Renal pelvis (tissue), 1 donor: ENCODE measurements at regions not wholly inside any gene's neighbourhood (a gene's known extent, or its start where the extent isn't known, plus 50 kb on each side); places are given as distances from the start of the nearest gene placed in this dataset.
"Not testable (repeated sequence)": the region's sequence is repeated elsewhere in the genome, so short reads cannot be mapped to it uniquely, and the experiment has no call there.

Source experiments
- DNase-seq: peaks from one replicate; pipeline ENCODE4 v3.0.0-alpha.2; 2013

- no peak for DNase-seq
Measured at GRCh38 chr13:59409211-59409610, 754.5 kb downstream of the DIAPH3 start.

- no peak for DNase-seq
Measured at GRCh38 chr13:59409634-59410200, 754.0 kb downstream of the DIAPH3 start.

GRCh38 chr13:59413126-59413525 is 750.6 kb downstream of the DIAPH3 start:
- no peak for DNase-seq

- no peak for DNase-seq
Measured at GRCh38 chr13:59414006-59414405, 749.7 kb downstream of the DIAPH3 start.

GRCh38 chr13:59415498-59415897 is 748.2 kb downstream of the DIAPH3 start:
- no peak for DNase-seq

GRCh38 chr13:59416561-59416960 is 747.2 kb downstream of the DIAPH3 start:
- no peak for DNase-seq

- DNase-seq, result no peak
Measured at GRCh38 chr13:59422646-59423045, 741.1 kb downstream of the DIAPH3 start.

- no peak for DNase-seq
Measured at GRCh38 chr13:59423708-59424340, 739.9 kb downstream of the DIAPH3 start.

- no peak for DNase-seq
Measured at GRCh38 chr13:59424661-59425060, 739.1 kb downstream of the DIAPH3 start.

- DNase-seq, result no peak
Measured at GRCh38 chr13:59425211-59425741, 738.5 kb downstream of the DIAPH3 start.

GRCh38 chr13:59435024-59435423 is 728.7 kb downstream of the DIAPH3 start:
- no peak for DNase-seq

GRCh38 chr13:59437544-59438301 is 726.0 kb downstream of the DIAPH3 start:
- no peak for DNase-seq

- no peak for DNase-seq
Measured at GRCh38 chr13:59439776-59440428, 723.8 kb downstream of the DIAPH3 start.

GRCh38 chr13:59441068-59441467 is 722.7 kb downstream of the DIAPH3 start:
- DNase-seq, result not testable (repeated sequence)

- no peak for DNase-seq
Measured at GRCh38 chr13:59441596-59442280, 722.0 kb downstream of the DIAPH3 start.

GRCh38 chr13:59442461-59442860 is 721.3 kb downstream of the DIAPH3 start:
- no peak for DNase-seq

GRCh38 chr13:59442944-59443486 is 720.7 kb downstream of the DIAPH3 start:
- no peak for DNase-seq

GRCh38 chr13:59444210-59444857 is 719.4 kb downstream of the DIAPH3 start:
- no peak for DNase-seq

- no peak for DNase-seq
Measured at GRCh38 chr13:59445812-59446211, 717.9 kb downstream of the DIAPH3 start.

GRCh38 chr13:59446391-59446790 is 717.3 kb downstream of the DIAPH3 start:
- DNase-seq, result no peak

- no peak for DNase-seq
Measured at GRCh38 chr13:59447031-59447430, 716.7 kb downstream of the DIAPH3 start.
